ENCODE measurements at regions not wholly inside any gene's neighbourhood (a gene's known extent, or its start where the extent isn't known, plus 50 kb on each side); places are given as distances from the start of the nearest gene placed in this dataset.

GRCh38 chr2:42847596-42848151 lies 55.3 kb upstream of the HAAO start:
- TF ChIP-seq EZH2 (IDR thresholded peaks at IDR 0.05; ENCODE audit: low read length, missing control alignments) (no peak), CTCF (conservative IDR thresholded peaks at IDR 0.05 in 1 of 2, IDR thresholded peaks at IDR 0.05 in 1 of 2; ENCODE audit: low read depth in 1 of 2, low read length in 2 of 2) (no peak)

Data from fibroblast of lung (primary cell).